ENCODE measurements at regions not wholly inside any gene's neighbourhood (a gene's known extent, or its start where the extent isn't known, plus 50 kb on each side); places are given as distances from the start of the nearest gene placed in this dataset.

- no peaks in the 10 kb centered on the region for H3K9me3 ChIP-seq (replicated peaks; ENCODE audit: insufficient read depth, low read length)
- H3K36me3 ChIP-seq (replicated peaks; ENCODE audit: insufficient read depth, low read length): no peaks in the 10 kb centered on the region
These were observed 231.7 kb upstream of the SRRM4 start for GRCh38 chr12:118749646-118750045.

GRCh38 chr12:118750666-118751065 is 230.7 kb upstream of the SRRM4 start:
- Histone ChIP-seq H3K79me2 (ENCODE audit: low read length) (no peaks in the 10 kb centered on the region), H3K9me3 (replicated peaks; ENCODE audit: insufficient read depth, low read length) (no peaks in the 10 kb centered on the region), H4K20me1 (ENCODE audit: insufficient read depth, low read length) (no peaks in the 10 kb centered on the region), H3F3A (ENCODE audit: insufficient read depth, low read length) (no peaks in the 10 kb centered on the region), H3K9me2 (replicated peaks; ENCODE audit: insufficient read depth, low read length) (no peaks in the 10 kb centered on the region), H3K4me1 (ENCODE audit: low read length) (no peaks in the 10 kb centered on the region), H3K9ac (ENCODE audit: low read length) (no peak overlapping the region), H3K27ac (ENCODE audit: low read length) (no peak overlapping the region), H3K27me3 (replicated peaks; ENCODE audit: insufficient read depth, low read length) (no peaks in the 10 kb centered on the region), H2AFZ (ENCODE audit: low read length) (no peak overlapping the region), H3K36me3 (replicated peaks; ENCODE audit: insufficient read depth, low read length) (no peaks in the 10 kb centered on the region), H3K4me3 (ENCODE audit: low read length) (no peak overlapping the region), H3K4me2 (ENCODE audit: low read depth, low read length) (no peak overlapping the region)
- no peak for DNase-seq
- no peak for TF ChIP-seq EZH2 (optimal IDR thresholded peaks at IDR 0.05; ENCODE audit: low read depth, low read length)
- no peak for TF ChIP-seq CTCF (IDR thresholded peaks at IDR 0.05; ENCODE audit: low read length)
- no peak for TF ChIP-seq EZH2phosphoT487 (IDR thresholded peaks at IDR 0.05; ENCODE audit: low read length)

More at GRCh38 chr12:118749646-118750045, 231.7 kb upstream of the SRRM4 start:
- Histone ChIP-seq H4K20me1 (ENCODE audit: insufficient read depth, low read length) (no peaks in the 10 kb centered on the region), H3K9me2 (replicated peaks; ENCODE audit: insufficient read depth, low read length) (no peaks in the 10 kb centered on the region), H3K27me3 (replicated peaks; ENCODE audit: insufficient read depth, low read length) (no peaks in the 10 kb centered on the region), H3K4me3 (ENCODE audit: low read length) (no peak overlapping the region), H3K4me1 (ENCODE audit: low read length) (no peaks in the 10 kb centered on the region), H3K79me2 (ENCODE audit: low read length) (no peaks in the 10 kb centered on the region), H3K9ac (ENCODE audit: low read length) (no peak overlapping the region), H3K4me2 (ENCODE audit: low read depth, low read length) (no peak overlapping the region), H2AFZ (ENCODE audit: low read length) (no peak overlapping the region), H3K27ac (ENCODE audit: low read length) (no peak overlapping the region), H3F3A (ENCODE audit: insufficient read depth, low read length) (no peaks in the 10 kb centered on the region)
- no peak for DNase-seq
- TF ChIP-seq EZH2phosphoT487 (IDR thresholded peaks at IDR 0.05; ENCODE audit: low read length) (no peak), EZH2 (optimal IDR thresholded peaks at IDR 0.05; ENCODE audit: low read depth, low read length) (no peak), CTCF (IDR thresholded peaks at IDR 0.05; ENCODE audit: low read length) (no peak)

- Histone ChIP-seq H3K27ac (ENCODE audit: low read length) (no peak overlapping the region), H3K79me2 (ENCODE audit: low read length) (no peaks in the 10 kb centered on the region), H3K36me3 (replicated peaks; ENCODE audit: insufficient read depth, low read length) (no peaks in the 10 kb centered on the region), H3K9ac (ENCODE audit: low read length) (no peak overlapping the region), H3K4me2 (ENCODE audit: low read depth, low read length) (no peak overlapping the region), H3K4me3 (ENCODE audit: low read length) (no peak overlapping the region), H3K9me2 (replicated peaks; ENCODE audit: insufficient read depth, low read length) (no peaks in the 10 kb centered on the region), H2AFZ (ENCODE audit: low read length) (no peak overlapping the region), H3K27me3 (replicated peaks; ENCODE audit: insufficient read depth, low read length) (no peaks in the 10 kb centered on the region), H3F3A (ENCODE audit: insufficient read depth, low read length) (no peaks in the 10 kb centered on the region), H3K4me1 (ENCODE audit: low read length) (no peaks in the 10 kb centered on the region), H4K20me1 (ENCODE audit: insufficient read depth, low read length) (no peaks in the 10 kb centered on the region), H3K9me3 (replicated peaks; ENCODE audit: insufficient read depth, low read length) (no peaks in the 10 kb centered on the region)
- TF ChIP-seq EZH2 (optimal IDR thresholded peaks at IDR 0.05; ENCODE audit: low read depth, low read length) (no peak), CTCF (IDR thresholded peaks at IDR 0.05; ENCODE audit: low read length) (no peak), EZH2phosphoT487 (IDR thresholded peaks at IDR 0.05; ENCODE audit: low read length) (no peak)
- no peak for DNase-seq
These were observed 230.0 kb upstream of the SRRM4 start for GRCh38 chr12:118751355-118751754.
